ENCODE measurements at regions not wholly inside any gene's neighbourhood (a gene's known extent, or its start where the extent isn't known, plus 50 kb on each side); places are given as distances from the start of the nearest gene placed in this dataset.

DNA sequence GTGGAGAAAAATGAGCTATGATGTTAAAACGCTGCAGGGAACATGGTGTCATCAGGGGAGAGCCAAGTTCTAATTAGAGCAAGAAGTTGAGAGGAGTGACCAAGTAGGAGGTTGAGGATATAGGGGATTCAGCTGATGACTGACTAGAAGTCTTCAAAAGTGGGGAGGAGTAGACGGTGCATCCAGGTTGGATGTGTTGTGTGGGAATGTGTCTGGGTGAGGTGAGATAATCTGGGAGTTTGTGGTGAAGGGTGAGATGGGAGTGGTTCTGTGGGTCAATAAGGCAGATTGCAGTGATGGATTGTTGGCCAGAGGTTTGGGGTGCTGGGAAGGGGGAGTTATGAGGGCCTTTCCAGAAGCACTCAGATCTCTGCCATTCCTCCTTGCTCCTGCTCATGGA is 72.0 kb upstream of the IRF2BP2 start:
- FAIRE-seq, result no peak
- DNase-seq (ENCODE audit: extremely low spot score, insufficient read length, low read depth), result no peak

- FAIRE-seq, result no peak
- DNase-seq (ENCODE audit: extremely low spot score, insufficient read length, low read depth), result no peak
Measured at GRCh38 chr1:234681065-234681464, 71.1 kb upstream of the IRF2BP2 start.

DNA sequence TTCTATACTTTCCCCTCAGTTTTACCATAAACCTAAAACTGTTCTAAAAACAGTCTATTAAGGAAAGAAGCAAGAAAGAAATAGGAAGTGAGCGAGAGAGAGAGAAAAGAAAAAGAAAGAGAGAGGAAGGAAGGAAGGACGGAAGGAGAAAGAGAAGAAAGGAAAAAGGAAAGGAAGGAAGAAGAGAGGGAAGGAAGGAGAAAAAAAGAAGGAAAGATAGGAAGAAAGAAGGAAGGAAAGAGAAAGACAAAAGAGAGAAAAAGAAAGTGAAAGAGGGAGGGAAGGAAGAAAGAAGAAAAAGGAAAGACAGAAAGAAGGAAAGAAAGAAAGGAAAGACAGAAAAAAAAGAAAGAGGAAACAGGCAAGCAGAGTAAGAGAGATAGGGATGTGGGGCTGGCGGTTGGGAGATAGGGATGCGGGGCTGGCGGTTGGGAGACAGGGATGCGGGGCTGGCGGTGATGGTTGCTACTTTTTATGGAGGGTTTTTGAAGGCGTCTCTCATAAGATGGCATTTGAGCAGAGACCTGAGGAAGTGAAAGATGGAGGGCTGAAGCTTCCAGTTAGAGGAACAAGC is 70.4 kb upstream of the IRF2BP2 start:
- DNase-seq (ENCODE audit: extremely low spot score, insufficient read length, low read depth) (no peak), FAIRE-seq (no peak)

DNA sequence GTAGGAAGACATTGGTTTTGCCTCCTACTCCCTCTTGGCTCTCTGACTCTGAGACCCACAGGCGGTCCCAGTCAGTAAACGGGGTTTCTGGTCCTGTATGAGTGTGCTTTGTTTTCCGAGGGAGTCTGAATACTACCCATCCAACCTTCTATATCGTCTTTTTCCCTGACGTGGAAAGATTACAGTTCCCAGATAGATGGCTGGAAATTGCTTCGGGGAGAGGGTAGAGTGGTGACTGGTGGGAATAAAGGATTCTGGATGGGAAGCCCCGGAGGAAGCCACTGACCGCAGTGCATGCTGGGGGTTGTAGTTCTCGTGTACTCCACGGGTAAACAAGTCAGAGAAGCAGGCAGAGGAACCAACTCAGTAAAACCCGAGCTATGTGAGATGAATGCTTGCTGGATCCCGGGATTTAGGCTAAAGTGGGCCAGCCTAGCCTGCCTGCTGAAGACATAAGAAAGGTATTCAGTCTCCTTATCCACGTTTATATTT is 66.2 kb upstream of the IRF2BP2 start:
- FAIRE-seq, result peak; percentile 77
- DNase-seq (ENCODE audit: extremely low spot score, insufficient read length, low read depth), result peak; percentile 29

DNA sequence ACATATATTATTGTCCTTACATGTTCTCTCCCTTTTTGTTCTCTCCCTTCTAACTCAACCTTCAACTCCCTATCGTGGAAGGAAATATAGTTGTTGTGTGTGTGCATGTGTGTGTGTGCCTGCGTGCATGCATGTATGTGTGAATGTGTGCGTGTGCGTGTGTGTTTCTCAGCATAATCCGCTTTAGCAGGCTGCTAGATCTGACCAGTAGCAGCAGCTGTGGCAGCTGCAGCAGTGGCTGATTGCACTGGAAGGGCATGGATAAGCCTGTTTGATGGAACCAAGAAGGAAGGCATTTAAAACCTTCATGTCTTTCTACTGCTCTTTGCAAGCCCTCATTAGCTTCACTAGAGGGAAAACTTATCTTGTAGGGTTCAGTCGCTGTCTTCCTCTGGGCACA is 65.6 kb upstream of the IRF2BP2 start:
- peak; percentile 26 for FAIRE-seq
- no peak for DNase-seq (ENCODE audit: extremely low spot score, insufficient read length, low read depth)

DNA sequence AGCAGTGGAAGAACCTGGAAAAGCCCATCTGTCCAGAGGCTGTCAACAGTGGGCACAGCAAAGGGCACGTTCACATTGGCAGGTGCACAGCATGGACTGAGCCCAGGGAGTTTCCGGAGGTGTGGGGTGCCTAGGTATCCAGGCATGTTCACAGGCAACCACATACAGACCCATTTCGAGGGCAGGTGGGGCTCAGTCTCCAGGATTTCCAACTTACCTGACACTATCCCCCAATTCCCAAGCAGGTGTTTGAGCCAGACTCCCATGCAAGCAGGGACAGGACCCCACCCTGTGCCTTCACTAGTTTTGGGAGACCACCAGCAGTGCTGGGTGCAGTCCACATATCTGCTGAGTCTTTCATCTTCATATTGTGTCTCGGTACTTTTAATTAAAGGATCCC is 65.0 kb upstream of the IRF2BP2 start:
- DNase-seq (ENCODE audit: extremely low spot score, insufficient read length, low read depth) (no peak), FAIRE-seq (no peak)

GRCh38 chr1:234674218-234674815 is 64.3 kb upstream of the IRF2BP2 start:
- FAIRE-seq (no peak), DNase-seq (ENCODE audit: extremely low spot score, insufficient read length, low read depth) (no peak)

- FAIRE-seq (no peak), DNase-seq (ENCODE audit: extremely low spot score, insufficient read length, low read depth) (no peak)
Measured at GRCh38 chr1:234672349-234673135, 62.6 kb upstream of the IRF2BP2 start.

GRCh38 chr1:234670967-234671626 is 61.1 kb upstream of the IRF2BP2 start:
- FAIRE-seq (no peak), DNase-seq (ENCODE audit: extremely low spot score, insufficient read length, low read depth) (no peak)

DNA sequence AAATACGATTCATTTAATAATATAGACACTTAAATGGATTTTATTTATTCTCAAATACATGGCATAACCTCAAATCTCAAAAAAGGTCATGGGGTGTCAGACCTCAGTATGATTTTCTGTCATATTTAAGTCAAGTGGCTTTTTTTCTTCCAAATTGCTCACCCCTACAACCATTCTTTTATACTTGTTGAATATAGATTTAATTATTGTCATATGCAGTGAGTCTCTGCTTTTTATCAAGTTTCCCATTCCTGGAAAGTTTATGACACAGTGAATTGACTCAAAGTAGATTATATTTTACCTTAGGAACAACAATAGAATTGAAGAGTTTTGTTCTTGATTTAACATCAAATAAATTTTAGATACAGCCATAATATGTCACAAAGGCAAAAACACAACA is 59.5 kb upstream of the IRF2BP2 start:
- FAIRE-seq, result no peak

DNA sequence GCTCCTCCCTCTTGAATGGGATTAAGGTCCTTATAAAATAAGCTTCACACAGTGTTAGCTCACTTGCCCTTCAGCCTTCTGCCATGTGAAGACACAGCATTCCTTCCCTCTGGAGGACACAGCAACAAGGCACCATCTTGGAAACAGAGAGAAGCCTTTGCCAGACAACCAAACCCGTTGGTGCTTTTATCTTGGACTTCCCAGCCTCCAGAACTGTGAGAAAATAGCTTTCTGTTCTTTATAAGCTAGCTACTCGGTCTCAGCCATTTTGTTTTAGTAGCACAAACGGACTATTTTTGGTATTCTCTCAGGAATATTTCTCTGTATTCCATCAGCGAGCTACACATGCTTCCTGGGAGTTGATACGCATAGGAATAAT is 58.6 kb upstream of the IRF2BP2 start:
- no peak for DNase-seq (ENCODE audit: extremely low spot score, insufficient read length, low read depth)
- no peak for FAIRE-seq

More for the DNA sequence above, 59.5 kb upstream of the IRF2BP2 start:
- no peak for DNase-seq (ENCODE audit: extremely low spot score, insufficient read length, low read depth)

- no peak for DNase-seq (ENCODE audit: extremely low spot score, insufficient read length, low read depth)
- no peak for FAIRE-seq
Measured at GRCh38 chr1:234667600-234668576, 57.9 kb upstream of the IRF2BP2 start.

GRCh38 chr1:234666761-234667160 is 56.8 kb upstream of the IRF2BP2 start:
- no peak for FAIRE-seq

GRCh38 chr1:234665975-234666605 is 56.1 kb upstream of the IRF2BP2 start:
- no peak for DNase-seq (ENCODE audit: extremely low spot score, insufficient read length, low read depth)
- FAIRE-seq, result no peak

More at GRCh38 chr1:234666761-234667160, 56.8 kb upstream of the IRF2BP2 start:
- no peak for DNase-seq (ENCODE audit: extremely low spot score, insufficient read length, low read depth)

DNA sequence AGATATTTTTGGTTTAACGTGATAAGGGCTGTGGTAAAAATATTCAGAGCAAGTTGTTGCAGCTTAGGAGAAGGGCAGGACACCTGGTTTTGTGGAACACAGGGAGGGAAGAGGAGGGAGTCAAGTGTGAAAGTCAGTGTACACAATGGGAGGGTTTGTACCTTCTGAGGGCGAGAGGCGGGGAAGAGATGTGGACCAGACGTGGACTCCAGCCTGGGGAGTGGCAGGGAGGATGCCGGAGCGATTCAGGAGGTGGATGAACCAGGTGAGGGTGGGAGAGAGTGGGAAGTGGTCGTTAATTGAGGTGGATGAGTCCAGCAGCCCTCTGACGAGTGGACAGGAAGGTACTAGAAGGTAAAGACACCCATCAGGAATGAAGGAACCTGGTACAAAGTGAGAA is 52.2 kb upstream of the IRF2BP2 start:
- no peak for FAIRE-seq
- DNase-seq (ENCODE audit: extremely low spot score, insufficient read length, low read depth), result no peak

- FAIRE-seq (no peak), DNase-seq (ENCODE audit: extremely low spot score, insufficient read length, low read depth) (no peak)
Measured at GRCh38 chr1:234661317-234661928, 51.4 kb upstream of the IRF2BP2 start.

DNA sequence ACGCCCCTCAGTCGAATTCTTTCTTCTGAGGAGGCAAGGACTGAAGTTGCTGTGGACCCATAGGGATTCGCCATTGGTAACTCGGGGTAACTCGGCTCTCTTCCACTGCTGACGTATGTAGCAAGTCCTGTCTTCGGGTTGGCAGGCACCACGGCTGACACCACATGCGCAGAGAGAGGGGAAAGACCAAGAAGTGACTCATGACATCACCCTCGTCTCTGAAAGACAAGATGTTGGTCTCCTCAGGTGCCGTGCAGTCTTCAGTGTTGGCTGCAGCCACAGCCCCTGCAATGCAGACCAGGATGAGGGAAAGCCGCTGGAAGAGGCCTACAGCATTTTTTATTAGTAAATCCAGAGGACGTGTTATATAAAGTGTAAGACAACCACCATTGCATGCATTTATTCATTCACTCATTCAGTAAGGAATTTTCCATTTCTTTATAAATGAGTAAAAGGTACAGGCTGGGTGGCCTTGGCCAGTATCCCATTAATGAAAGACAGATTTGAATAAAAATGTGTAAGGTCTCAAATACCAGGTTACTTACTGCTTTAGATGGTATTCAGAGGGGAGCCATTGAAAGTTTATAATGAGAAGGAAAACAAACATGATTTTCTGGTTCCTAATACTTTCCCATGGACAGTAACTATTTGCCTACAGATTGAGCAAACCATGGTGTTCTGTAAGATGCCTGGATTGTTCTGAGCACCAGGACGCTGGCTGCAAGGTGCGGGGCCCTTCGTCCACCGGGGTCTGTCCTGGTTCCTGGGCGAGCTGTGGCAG is 50.7 kb upstream of the IRF2BP2 start:
- DNase-seq (ENCODE audit: extremely low spot score, insufficient read length, low read depth) (no peak), FAIRE-seq (no peak)

All from GM18507 (cell line).